ENCODE measurements at regions not wholly inside any gene's neighbourhood (a gene's known extent, or its start where the extent isn't known, plus 50 kb on each side); places are given as distances from the start of the nearest gene placed in this dataset.

GRCh38 chr6:40274058-40274457, 313.1 kb downstream of the LRFN2 start:
- TF ChIP-seq POLR2A (IDR thresholded peaks at IDR 0.05) = no peak
- TF ChIP-seq, protein P1, sequence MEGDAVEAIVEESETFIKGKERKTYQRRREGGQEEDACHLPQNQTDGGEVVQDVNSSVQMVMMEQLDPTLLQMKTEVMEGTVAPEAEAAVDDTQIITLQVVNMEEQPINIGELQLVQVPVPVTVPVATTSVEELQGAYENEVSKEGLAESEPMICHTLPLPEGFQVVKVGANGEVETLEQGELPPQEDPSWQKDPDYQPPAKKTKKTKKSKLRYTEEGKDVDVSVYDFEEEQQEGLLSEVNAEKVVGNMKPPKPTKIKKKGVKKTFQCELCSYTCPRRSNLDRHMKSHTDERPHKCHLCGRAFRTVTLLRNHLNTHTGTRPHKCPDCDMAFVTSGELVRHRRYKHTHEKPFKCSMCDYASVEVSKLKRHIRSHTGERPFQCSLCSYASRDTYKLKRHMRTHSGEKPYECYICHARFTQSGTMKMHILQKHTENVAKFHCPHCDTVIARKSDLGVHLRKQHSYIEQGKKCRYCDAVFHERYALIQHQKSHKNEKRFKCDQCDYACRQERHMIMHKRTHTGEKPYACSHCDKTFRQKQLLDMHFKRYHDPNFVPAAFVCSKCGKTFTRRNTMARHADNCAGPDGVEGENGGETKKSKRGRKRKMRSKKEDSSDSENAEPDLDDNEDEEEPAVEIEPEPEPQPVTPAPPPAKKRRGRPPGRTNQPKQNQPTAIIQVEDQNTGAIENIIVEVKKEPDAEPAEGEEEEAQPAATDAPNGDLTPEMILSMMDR (IDR thresholded peaks at IDR 0.05) = no peak
